ENCODE measurements at regions not wholly inside any gene's neighbourhood (a gene's known extent, or its start where the extent isn't known, plus 50 kb on each side); places are given as distances from the start of the nearest gene placed in this dataset.
"Not testable (repeated sequence)": the region's sequence is repeated elsewhere in the genome, so short reads cannot be mapped to it uniquely, and the experiment has no call there.

GRCh38 chr12:28760040-28760903 is 388.8 kb upstream of the FAR2 start:
- TF ChIP-seq, protein P1, sequence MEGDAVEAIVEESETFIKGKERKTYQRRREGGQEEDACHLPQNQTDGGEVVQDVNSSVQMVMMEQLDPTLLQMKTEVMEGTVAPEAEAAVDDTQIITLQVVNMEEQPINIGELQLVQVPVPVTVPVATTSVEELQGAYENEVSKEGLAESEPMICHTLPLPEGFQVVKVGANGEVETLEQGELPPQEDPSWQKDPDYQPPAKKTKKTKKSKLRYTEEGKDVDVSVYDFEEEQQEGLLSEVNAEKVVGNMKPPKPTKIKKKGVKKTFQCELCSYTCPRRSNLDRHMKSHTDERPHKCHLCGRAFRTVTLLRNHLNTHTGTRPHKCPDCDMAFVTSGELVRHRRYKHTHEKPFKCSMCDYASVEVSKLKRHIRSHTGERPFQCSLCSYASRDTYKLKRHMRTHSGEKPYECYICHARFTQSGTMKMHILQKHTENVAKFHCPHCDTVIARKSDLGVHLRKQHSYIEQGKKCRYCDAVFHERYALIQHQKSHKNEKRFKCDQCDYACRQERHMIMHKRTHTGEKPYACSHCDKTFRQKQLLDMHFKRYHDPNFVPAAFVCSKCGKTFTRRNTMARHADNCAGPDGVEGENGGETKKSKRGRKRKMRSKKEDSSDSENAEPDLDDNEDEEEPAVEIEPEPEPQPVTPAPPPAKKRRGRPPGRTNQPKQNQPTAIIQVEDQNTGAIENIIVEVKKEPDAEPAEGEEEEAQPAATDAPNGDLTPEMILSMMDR (optimal IDR thresholded peaks at IDR 0.05 in 1 of 3, IDR thresholded peaks at IDR 0.05 in 1 of 3, conservative IDR thresholded peaks at IDR 0.05 in 1 of 3; ENCODE audit: extremely low read depth in 1 of 3, insufficient read depth in 2 of 3, low read length in 3 of 3) = not testable (repeated sequence)
- not testable (repeated sequence) for TF ChIP-seq EZH2 (IDR thresholded peaks at IDR 0.05; ENCODE audit: low read length)

Measured in keratinocyte (primary cell).